ENCODE measurements at regions not wholly inside any gene's neighbourhood (a gene's known extent, or its start where the extent isn't known, plus 50 kb on each side); places are given as distances from the start of the nearest gene placed in this dataset.

DNA sequence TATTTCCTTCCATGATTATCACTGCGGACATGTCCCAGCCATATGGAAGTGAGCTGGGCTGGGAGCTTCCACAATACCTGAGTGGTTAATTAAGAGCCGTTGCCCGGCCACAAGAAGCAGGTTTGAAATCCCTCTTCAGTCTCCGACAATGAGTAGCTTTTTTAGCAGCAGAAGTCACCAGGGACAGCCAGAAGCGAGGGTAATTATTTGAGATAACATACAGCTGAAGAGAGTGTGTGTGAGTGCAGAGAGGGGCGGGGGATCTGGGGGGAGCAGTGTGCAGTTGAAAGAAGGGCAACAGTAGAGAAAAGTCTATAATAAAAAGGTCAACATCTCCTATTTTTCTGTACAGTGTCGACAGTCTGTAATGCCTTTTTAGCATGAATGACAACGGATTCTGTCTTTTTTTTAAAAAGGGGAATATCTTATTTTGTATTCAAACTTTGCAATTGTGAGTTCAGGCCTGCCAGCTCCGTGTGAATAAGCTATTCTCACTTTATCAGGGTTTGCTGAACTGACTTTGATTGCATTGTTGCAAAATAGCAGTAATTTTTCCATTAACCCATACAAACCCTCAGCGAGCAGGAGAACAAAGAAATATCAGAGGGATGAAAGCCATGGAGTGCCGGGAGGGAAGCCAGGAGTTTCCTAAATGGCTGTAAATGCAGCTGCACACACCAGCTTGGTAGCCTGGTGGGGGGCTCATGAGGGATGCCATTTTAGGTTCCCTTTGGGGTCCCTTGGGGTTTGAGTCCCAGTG, 220.3 kb upstream of the IRX3 start:
- DNase-seq: peak; percentile 92

DNA sequence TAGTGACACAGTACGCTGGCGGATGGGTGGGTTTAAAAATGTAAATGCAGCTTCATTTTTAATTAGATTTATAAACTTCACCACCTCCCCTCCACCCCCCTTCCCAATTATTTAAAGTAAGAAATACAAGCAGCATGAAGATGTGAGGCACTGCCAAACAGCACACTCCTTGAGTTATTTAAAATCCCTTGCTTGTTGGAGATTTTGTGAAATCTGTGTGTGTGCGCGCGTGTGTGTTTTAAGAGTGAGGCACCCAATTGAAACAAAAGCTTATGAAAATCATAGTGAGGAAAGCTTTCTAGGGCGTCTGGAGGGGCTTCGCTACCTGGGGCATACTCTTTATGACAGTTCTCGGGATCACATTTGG, 219.6 kb upstream of the IRX3 start:
- no peak for DNase-seq

DNA sequence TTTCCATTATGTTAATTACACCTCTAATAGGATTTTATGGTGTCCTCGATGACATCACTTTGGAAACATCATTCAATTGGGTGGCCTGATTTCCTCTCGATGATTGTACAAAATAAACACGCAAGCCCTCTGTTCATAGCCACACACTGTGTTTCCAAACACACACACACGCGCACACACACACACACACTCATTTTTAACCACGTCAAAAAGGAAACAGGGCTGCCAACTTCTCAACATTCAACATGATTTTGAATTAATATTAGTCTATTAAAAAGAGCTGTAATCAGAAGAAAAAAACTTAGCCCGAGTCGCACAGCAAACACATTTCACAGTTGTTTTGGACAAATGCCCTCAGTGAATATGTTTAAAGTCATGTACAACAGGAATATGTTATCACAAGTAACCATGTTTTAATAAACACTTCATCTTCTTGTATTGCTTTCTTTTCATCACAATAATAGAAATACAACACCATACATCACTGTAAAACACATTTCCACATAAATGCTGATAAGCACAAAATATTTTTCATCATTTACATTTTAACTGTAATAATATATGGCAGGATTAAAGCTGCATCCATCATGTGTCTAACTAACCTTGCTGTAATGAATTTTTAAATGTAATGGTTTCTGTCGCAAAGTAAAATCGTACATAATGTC, 219.1 kb upstream of the IRX3 start:
- peak; percentile 68 for DNase-seq

DNA sequence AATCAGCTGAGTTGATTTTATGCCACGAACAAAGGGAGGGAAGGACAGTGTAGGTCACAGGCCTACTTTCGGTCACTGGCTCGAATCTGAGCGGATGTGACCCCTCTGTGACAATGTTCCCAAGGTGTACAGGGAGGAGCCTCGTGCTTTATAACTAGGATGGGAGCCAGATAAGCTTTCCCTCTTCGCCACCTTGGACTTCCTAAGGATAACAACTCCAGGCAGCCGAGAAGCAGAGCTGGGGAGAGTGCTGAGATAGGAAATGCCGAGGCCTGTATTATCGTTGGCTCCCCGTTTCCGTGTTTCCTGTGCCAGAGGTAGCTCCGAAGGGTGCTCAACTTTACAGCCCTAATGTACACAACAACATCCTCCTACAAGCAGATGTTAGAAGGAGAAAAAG, 217.8 kb upstream of the IRX3 start:
- DNase-seq: no peak

DNA sequence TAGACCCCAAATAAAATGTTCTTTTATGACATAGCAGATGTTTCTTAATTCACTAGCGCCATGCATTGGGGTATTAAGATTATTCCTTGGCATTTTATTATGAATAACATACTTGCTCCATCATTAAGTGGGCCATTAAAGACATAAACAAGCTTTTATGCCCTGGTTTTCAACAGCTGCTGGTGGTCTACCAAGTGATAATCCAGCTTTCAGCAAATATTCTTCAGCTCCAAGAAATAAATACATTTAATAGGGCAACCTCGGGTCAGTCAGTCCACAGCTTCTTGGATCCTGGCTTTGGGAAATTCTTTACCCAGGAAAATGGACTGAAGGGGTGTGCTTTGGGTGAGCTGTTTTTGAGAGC, 217.3 kb upstream of the IRX3 start:
- no peak for DNase-seq

DNA sequence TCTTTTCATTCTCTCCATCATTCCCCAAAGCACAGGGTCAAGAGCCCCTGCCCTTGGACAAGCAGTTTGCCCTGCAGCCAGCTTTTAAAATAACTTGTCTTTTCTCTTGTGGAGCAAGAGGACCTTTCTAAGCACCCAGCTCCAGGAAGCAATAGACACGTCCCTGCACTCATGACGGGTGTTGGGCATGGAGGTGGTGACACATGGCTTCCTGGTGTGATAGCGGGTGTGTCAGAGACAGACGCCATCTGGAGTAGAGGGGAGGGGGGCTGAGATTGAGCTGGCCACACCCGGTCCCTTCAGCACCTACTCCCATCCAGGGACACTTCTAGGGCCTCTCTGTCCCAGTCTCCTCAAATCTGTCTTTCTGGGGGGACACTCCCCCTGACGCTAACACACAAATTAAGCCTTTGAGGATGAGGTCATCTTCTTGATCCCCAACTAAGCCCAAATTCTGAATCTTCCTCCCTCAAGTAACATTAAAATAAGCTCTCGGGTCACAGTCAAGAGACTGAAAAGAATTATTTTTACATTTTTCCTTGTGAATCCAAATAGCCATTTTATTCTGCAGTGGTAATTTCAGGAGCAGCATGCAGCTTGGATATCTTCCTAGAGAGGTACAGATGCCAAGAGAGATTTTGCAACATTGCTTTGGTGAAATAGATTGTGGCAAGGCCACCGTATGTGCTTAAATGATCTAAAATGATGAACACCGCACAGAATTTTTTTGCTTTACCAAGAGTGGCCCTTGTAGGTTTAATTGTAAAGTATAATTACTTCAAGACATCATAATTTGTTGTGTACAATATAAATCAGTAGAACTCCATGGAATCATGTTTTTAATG, 216.6 kb upstream of the IRX3 start:
- no peak for DNase-seq

DNA sequence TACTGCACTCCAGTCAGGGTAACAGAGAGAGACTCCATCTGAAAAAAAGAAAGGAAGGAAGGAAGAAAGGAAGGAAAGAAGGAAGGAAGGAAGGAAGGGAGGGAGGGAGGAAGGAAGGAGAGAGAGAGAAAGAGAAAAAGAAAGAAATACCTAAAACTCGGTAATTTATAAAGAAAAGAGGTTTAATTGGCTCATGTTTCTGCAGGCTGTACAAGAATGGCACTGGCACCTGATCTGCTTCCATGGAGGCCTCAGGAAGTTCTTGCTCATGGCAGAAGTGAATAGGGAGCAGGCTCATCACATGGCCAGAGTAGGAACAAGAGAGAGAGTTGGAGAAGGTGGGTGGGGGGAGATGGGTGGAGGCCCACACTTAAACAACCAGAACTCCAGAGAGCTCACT, 215.2 kb upstream of the IRX3 start:
- DNase-seq: no peak

DNA sequence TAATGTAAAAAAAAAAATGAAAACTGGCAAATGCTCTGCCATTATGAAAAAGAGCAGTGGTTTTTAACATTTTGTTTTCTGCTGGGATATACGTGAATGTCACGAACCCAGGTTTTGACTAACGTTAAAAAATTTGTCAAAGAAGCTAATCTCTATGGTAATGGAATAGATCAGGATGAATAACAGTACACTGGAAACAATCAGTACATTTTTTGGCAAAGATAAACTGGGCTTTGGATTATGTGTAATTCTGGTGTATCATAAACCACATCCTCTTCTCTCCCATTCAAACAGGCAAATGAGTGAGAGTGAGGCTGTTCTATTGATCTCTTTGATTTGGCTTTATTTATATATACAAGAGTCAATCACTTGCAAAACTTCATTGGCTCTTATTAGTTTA, 207.0 kb upstream of the IRX3 start:
- DNase-seq: no peak

DNA sequence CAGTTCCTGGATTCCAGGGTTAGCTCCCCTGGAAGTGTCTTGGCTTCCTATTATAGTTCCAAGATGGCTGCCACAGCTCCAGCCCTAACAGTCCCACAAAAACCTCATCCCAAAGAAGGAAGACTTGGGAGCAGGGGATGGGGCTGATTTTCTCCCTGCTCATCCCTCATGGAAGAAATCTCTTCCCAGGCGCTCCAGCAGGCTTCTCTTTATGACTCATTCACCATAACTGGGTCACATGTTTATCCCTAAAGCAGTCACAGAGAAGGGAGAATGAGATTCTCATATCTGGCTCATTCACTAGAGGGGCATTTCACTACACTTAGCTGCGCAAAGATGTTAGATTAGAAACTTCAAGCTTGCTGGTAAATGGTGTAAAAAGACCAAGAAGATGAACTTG, 206.5 kb upstream of the IRX3 start:
- no peak for DNase-seq

DNA sequence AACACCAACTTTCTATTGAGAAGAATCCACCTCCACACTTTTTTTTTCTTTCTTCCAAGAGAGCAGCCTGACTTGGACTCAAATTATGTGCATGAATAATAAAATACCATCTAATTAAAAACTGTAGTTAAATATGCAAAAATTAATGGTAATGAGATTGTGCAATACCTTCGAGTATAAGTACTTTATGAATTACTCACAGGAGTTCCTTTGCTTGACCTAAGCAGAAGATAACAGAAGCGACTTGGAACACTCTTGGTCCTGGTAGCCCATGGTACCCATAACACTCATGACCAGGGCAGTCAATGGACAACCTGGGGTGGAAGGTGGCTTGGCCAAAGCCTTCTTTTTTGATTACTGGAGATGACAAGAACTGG, 203.5 kb upstream of the IRX3 start:
- no peak for DNase-seq

DNA sequence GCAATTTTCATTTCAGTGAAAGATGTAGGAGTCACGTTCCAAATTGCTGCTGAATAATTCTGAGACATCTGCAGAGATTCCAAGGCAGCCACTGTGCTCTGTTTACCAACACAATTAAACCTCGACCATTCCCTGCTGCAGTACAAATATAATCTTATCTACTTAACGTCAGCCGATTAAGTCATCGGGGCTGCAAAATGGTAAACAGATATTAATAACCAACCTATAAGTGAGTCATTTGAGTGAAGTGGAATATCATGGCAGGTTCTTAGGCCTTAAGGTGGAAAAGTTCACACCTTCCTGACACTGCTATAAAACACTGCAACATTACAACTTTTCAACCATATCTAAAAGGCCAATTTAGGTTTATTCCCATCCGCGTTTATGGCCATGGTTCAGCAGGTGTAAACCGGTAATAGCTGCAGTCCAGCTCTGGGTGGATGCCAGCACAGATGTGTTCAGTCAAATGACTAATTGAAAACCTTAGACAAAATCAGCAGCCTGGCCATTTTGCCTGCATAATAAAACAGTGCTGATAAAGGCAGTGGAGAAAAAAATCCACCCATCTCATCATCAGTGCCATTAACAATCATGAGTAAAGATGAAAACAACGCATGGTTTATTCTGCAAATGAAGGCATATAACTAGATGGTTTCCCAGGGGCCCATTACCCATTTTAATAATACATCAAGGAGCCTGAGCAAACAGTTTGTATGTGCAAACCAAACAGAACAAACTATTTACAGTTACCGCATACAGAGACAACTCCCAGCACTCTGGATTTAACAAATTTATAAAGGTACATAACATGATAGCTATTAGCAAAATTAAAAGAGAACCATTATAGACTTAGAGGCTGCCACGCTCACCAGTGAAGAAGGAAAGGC, 202.9 kb upstream of the IRX3 start:
- peak; percentile 92 for DNase-seq

DNA sequence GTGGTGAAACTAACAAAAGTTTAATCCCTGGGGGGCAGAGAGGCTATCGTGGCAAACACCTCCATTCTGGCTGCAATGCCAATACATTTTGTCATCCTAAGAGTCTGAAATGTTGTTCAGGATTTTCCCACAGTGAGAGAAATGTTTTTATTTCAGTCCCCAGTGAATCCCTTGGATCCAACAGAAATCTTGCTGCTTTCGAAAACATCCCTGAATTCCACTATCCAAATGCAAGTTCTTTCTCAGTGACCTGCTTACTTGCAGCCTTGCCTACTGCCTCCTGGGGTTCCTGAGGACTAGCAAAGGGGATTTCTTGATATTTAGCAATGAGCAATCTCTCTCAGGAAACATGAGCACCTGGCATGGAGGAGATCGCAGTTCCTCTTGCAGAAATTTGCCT, 202.1 kb upstream of the IRX3 start:
- DNase-seq: no peak

DNA sequence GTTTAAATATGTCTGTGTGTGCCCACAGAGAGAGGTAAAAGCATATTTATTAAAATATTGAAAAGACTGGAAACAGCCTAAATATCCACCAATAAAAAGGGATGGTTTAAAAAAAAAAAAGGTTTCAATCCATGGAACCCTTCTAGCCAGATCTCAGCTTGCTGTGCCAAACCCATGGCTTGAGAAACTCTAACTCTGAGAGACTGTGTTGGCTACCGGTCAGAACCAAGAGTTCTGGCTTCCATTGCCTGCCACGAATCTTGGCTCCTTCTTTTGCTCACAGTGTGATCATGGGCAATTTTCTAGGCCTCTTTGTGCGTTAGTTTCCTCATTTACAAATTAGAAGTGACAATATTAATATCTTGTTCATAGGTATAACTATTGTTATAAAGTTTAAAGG, 201.3 kb upstream of the IRX3 start:
- DNase-seq: no peak

DNA sequence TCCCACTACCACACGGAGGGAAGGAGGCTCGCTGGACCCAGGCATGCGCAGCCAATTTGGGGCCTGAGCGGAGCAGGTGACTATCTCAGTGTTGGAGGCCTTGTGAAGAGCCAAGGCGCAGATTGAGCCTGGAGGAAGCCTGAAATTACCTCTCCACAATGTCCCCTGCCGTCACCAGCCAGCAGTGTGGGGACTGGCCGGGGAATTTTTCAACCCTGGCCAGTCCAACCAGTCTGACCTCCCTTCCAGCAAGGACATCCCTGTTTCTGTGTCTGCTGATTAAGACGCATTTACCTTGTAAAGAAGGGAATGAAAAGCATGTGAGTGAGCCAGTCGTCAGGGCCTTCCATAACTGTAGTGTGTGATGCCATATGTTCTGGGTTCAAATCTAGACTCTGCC, 198.1 kb upstream of the IRX3 start:
- no peak for DNase-seq

DNA sequence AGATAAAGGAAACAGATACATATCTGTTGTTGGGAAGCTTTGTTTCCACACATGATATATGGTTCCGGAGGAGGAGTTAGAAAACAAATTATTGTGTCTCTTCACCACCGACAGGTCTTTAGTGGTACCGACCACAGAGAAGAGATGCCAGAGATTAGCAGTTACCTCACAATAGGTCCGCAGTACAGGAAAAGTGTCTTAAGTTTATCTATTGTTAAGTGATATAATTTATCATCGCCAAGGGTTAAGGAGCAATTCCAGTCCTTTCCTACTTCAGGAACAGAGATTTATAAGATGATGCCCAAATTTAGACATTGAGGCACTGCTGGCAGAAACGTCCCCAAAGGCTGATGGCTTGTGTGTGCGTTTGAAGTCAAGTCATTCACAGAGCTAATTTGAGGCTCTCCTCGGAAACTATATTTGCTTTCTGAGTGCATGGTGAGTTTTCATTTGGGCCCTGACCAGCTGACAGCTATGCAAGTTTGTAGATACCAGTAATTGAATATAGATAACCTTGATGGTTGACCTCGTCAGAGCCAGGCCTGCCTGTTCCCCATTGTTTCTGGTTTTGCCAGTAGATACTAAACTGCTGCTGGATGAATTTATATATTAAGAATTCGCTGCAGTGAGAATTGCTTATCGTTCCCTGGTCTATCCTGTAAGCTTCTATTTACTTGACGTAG, 196.4 kb upstream of the IRX3 start:
- DNase-seq: no peak

DNA sequence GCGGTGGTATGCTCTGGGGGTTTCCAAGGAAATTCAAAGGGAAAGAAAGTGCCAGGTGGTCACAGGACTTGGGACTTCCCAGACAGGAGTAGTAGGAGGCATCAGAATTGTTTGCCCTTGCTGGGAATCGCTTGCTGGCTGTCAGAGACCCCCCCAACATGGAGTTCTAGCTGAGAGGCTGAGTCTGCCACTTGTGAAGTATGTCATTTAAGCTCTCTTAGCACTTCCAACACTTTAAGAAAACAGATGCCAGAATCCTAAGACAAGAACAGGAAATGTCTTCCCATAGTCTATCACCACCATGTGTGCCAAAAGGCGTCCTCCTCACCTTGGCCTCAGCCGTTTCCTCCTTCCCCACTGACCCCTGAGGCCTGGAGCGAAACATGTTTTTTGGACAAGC, 193.8 kb upstream of the IRX3 start:
- DNase-seq: no peak

DNA sequence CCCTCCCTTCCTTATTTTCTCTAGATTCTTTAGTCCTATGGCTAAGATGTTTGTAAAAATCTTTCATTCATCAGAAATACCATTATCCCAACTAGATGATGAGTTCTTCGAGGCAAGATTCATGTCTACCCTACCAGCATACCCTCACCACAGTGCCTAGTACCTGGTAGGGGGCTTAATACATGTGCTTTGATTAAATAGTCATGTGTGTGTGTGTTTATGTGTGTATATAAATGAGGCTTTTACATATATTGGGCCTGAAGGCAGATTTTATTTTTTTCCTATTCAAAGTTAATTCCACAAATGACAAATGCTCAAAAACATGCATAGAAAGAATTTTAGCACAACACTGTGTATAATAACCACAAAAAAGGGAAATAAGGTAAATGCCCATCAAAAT, 193.0 kb upstream of the IRX3 start:
- DNase-seq: no peak

DNA sequence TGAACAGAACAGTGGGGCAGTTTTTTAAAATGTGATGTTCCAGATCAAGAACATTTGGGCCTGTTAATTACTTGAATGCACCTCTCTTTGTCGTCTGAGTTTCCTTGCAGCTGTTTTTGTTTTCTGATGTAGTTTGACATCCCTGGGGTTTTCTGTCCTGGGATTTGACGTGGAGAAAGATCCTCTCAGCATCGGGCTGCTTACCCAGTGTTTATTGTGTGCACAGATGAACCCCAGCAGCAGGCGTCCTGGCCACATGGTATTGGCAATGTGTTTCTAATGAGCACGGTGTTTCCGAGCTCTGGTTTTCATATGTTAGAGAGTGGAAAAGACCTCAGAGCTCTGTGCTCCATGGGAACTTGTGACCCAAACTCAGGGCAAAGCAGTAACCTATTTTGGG, 191.1 kb upstream of the IRX3 start:
- no peak for DNase-seq

DNA sequence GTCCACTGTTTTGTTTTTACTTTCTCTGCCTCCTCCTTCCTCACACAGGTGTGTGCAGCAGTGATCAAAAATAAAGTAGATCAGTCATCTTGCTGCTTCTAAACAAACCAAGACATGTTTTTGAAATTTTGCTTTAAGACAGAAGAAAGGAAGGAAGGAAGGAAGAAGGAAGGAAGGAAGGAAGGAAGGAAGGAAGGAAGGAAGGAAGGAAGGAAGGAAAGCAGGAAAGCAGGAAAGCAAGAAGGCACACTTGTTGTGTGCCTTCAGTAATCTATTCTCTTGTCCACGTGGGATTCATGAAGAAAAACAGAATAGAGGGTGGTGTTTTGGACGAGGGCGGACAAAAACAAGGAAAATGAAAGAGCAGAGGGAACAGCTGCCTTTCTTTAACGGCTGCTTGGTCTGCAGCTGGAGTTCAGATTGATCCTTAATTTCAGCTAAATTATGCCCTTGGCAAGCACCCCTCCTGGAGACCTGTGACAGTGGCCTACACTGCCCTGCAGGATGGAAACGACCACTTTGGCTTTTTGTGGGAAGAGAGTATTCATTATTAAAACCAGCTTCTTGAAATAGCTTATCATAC, 188.5 kb upstream of the IRX3 start:
- no peak for DNase-seq

DNA sequence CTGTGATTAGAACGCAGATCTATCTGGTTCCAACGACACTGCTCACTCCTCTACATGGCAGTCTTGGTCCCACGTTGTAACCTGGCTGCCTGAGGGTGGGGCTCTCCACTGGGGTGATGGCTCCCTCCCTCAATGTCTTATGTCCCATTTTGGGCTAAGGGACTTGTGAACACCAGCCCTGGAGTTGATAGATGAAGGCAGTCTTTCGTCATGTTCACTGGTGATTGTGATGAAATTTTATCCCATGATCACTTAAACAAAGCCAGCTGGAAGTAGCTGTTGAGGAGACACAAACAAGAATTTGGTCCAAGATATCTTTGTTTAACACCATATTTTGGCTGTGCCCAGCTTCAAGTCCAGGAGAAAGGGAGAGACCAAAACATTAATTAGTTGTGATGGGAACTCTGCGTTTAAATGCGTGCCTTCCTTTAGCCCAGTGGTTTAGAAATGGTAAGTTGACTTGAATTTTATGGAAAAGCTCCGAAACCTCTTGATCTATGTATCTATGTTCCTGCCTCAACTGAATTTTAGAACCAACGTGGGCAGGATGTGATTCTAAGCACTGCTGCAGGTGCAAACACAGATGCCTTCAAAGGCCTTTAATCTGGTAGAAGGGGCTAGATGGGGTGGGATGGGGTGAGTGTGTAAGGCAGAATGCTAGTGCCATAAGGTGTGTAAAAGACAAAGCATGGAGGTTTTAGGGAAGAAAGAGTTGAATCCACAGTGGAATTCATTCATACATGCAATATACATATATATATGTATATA, 186.8 kb upstream of the IRX3 start:
- DNase-seq: no peak

DNA sequence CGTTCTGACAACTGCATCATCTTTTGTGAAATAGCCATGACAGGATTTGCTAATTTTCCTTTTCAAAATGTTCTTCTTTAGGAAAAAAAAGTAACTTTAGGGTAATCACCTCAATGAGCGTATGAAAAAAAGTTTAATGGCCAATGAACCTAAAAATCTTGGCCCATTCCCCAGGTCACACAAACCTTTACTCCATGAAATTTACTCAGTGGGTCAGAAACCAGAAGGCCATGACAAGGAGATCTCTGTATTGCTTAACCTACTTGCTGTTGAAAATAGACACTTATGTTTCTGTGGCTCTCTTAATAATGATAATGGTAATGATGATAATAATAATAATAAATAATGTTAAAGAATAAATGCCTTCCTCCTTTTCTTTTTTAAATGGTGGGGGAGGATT, 180.8 kb upstream of the IRX3 start:
- no peak for DNase-seq
